HG02840 (cell line): ENCODE measurements at regions not wholly inside any gene's neighbourhood (a gene's known extent, or its start where the extent isn't known, plus 50 kb on each side); places are given as distances from the start of the nearest gene placed in this dataset.

Experiments used
- ATAC-seq: cut with Tn5 transposase; IDR thresholded peaks from one replicate; pipeline ENCODE4 v1.9.1; 2021; ENCODE audit warnings: mild to moderate bottlenecking, moderate library complexity, moderate number of reproducible peaks; ENCODE audit not compliant: unreplicated experiment, low FRiP score

- ATAC-seq: no peak
These were observed 349.7 kb downstream of the TUSC7 start for GRCh38 chr3:117059067-117059955.

- no peak for ATAC-seq
These were observed 350.3 kb downstream of the TUSC7 start for GRCh38 chr3:117059956-117060270.

- no peak for ATAC-seq
These were observed 354.4 kb downstream of the TUSC7 start for GRCh38 chr3:117063930-117064329.

DNA sequence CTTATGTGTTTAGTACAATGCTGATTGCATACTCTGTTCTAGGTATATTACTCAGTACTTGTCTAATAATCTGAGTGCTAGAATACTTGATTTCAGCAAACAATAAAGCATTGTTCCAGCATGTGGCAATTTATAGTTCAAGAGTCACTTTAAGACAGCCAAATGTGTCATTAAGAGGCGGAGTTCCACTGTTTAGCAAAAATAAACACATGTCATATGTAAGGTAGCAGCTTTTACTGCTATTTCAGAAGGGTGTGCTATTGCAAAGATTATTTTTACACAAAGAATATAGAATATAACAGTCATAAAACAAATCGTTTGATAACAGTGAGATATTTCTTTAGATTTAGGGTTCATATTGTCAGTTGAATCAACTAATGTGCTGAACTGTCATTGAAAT, 358.7 kb downstream of the TUSC7 start:
- ATAC-seq: no peak

- ATAC-seq: no peak
These were observed 365.2 kb downstream of the TUSC7 start for GRCh38 chr3:117074826-117075225.

GRCh38 chr3:117079997-117080396, 370.4 kb downstream of the TUSC7 start:
- ATAC-seq: no peak

DNA sequence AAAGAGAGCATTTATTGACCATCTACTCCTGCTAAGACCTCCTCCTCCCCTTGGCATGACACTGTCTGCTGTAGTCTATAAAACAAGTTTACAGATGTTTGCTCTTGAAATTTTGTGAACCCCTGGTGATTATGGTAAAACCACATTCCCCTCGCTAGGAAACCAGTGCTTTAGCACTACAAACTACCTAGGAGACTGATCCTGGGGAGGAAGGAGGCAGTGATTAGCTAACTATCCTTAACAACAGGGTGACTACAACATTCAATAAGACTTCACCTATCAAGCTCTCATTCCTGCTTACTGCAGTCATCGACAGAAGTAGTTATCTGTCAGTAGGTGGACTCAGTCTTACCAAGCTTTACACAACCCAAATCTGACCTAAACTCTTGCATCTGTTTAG, 371.3 kb downstream of the TUSC7 start:
- ATAC-seq: no peak

GRCh38 chr3:117084277-117084676, 374.7 kb downstream of the TUSC7 start:
- ATAC-seq: no peak

GRCh38 chr3:117084739-117085270, 375.2 kb downstream of the TUSC7 start:
- no peak for ATAC-seq

- no peak for ATAC-seq
These were observed 382.1 kb downstream of the TUSC7 start for GRCh38 chr3:117091676-117092075.

DNA sequence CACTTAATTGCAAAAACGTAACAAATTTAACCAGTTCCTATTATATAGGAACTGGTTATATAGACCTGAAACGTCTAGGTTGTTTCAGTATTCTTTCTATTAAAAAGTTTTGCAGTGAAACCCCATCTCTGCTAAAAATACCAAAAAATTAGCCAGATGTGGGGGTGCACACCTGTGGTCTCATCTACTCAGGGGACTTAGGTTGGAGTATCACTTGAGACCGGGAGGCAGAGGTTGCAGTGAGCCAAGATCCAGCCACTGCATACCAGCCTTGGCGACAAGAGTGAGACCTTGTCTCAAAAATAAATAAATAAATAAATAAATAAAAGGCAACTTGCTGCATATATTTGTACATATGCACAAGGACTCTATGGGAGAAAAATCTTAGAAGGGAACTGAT, 387.0 kb downstream of the TUSC7 start:
- ATAC-seq: no peak

DNA sequence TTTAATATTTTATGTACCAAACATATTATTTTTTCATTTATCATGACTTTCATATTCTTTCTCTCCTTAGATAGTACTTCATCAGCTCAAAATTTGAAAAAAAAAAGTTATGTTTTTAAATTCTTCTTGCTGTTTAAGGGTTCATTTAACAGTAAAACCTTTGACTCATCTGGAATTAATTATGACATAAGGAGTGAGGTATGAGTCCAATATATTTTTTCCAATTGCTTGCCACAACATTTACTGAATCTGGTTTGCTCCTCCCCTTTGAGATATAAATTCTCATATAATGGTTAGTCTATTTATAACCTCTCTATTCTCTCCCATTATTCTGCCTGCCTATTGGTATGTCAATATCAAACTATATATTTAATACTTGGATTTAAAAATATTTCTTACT, 387.8 kb downstream of the TUSC7 start:
- no peak for ATAC-seq

- no peak for ATAC-seq
These were observed 392.1 kb downstream of the TUSC7 start for GRCh38 chr3:117101697-117102096.

- ATAC-seq: no peak
These were observed 392.8 kb downstream of the TUSC7 start for GRCh38 chr3:117102426-117102825.

DNA sequence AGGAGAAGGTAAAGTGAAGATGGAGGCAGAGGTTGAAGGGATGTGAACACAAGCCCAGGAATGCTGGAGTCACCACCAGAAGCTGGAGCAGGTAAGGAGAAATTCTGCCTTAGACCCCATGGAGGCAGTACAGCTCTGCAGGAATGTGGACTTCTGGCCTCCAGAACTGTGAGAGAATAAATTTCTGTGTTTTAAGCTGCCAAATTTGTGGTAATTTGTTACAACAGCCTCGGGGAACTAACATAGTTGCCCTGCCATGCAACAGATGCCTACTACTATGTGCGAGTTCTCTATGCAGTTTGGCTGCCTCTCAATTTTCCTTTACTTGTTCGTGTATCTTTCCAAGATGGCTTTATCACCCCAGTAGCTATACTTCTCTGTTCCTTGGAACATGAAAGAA, 394.1 kb downstream of the TUSC7 start:
- no peak for ATAC-seq

- no peak for ATAC-seq
These were observed 394.8 kb downstream of the TUSC7 start for GRCh38 chr3:117104381-117104780.

DNA sequence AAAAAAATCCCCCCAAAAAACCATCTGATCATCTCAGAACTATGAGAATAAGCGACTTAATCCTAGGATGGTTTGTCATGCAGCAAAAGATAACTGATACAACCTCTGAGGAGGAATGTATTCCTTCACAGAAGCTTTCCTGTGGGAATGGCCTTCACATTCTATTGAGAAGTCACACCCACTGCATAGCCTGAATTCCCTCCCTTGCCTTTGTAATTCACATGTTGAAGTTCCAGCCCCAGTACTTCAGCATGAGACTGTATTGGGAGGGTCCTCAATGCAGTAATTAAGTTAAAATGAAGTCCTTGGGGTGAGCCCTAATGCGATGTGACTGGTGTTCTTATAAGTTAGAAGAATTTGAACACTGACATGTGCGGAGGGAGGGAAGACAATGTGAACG, 395.2 kb downstream of the TUSC7 start:
- no peak for ATAC-seq

- ATAC-seq: no peak
These were observed 396.1 kb downstream of the TUSC7 start for GRCh38 chr3:117105686-117106085.

DNA sequence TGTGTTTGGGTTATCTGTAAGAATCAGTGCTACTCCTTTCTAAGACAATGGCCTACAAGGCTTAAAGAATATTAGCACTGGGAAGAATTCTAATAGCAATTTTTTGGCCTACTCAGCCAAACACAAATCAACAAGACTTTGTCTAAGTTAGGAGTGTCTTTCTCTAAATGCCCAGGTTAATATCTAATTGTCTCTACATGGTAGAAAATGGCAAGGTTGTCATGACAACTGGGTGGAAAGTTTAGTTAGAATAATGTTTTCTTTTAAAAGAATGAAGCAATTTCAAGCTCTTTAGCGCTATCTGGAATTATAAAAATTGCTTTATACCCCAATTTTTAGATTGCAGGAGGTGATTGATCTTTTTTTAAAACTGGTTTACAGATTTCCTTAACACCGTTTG, 396.8 kb downstream of the TUSC7 start:
- ATAC-seq: no peak

DNA sequence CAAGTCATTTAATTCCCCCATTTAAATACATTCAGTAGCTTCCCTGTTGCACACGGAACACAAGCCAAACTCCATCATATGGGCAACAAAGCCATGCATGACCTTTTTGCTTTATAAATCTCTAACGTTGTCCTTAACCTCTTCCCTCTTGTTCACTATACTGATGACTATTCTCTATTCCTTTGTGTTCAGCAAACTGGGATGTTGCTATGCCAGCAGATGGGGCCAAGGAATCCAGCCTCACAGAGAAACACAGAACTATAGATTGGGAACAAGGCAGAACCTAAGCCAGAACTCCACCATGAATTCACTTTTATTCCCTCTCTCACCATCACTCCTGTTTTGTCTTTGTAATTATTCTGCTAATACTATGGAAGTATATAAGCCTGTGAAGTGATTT, 398.4 kb downstream of the TUSC7 start:
- ATAC-seq: no peak

DNA sequence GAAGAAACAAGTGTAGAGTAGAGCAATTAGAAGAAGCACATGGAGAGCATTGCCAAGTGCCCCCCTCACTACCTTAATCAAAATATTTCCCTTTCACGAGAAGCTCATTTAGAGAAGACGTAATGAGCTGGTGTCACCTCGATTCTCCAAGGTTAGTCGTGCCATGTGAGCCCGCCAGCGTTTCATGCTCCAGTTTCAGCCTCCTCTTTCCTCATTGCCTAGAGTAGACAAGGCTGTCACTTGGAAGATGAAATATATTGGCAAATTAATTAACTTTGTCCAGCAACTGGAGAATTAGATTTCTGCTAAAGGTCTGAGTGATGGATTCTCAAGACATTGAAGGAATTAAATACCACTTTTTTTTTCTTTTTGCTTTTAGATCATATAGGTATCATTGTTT, 399.6 kb downstream of the TUSC7 start:
- ATAC-seq: no peak

- no peak for ATAC-seq
These were observed 405.1 kb downstream of the TUSC7 start for GRCh38 chr3:117114517-117115265.
